Suprapubic skin (tissue), 4 donors: ENCODE measurements at regions not wholly inside any gene's neighbourhood (a gene's known extent, or its start where the extent isn't known, plus 50 kb on each side); places are given as distances from the start of the nearest gene placed in this dataset.
"Not testable (repeated sequence)": the region's sequence is repeated elsewhere in the genome, so short reads cannot be mapped to it uniquely, and the experiment has no call there.

Experiments
- DNase-seq, 2 donors: peaks; one replicate each; pipeline ENCODE4 v3.0.0-alpha.2; 2019; ENCODE audit warnings: low spot score in 2 of 2
- H3K27ac ChIP-seq: fragments of 200-600 bp; sonication (generic); one replicate; pipeline ENCODE4 v1.5.1; 2019
- H3K27me3 ChIP-seq: fragments of 200-600 bp; sonication (generic); one replicate; pipeline ENCODE4 v1.5.1; 2019
- H3K36me3 ChIP-seq: fragments of 200-600 bp; sonication (generic); one replicate; pipeline ENCODE4 v1.5.1; 2019
- H3K4me1 ChIP-seq: fragments of 200-600 bp; sonication (generic); one replicate; pipeline ENCODE4 v1.5.1; 2019
- H3K4me3 ChIP-seq: fragments of 200-600 bp; sonication (generic); one replicate; pipeline ENCODE4 v1.5.1; 2019; ENCODE audit warnings: mild to moderate bottlenecking
- H3K9me3 ChIP-seq: fragments of 200-600 bp; sonication (generic); one replicate; pipeline ENCODE4 v1.5.1; 2019
- EP300 ChIP-seq: sonication (generic); formaldehyde crosslinking; IDR thresholded peaks from one replicate; pipeline ENCODE4 v1.6.1; 2017; ENCODE audit warnings: antibody characterized with exemption
- POLR2A ChIP-seq, 2 donors: fragments of 450-650 bp; IDR thresholded peaks; one replicate each; pipeline ENCODE4 v1.6.1; 2017; ENCODE audit warnings: antibody characterized with exemption in 2 of 2, mild to moderate bottlenecking in 2 of 2, moderate library complexity in 2 of 2
- POLR2AphosphoS5 ChIP-seq, 3 donors: sonication (generic); formaldehyde crosslinking; IDR thresholded peaks; one replicate each; pipeline ENCODE4 v1.6.1; 2017; ENCODE audit warnings: antibody characterized with exemption in 3 of 3
- WGBS: methylation state at CpG from one replicate; pipeline ENCODE4 v1.1.5; 2018; 5-methylcytosine and 5-hydroxymethylcytosine counted together
- TF ChIP-seq, protein P1 (sequence below), 2 donors: fragments of 200-600 bp in 1 of 2; fragments of 450-650 bp in 1 of 2; sonication (generic) in 1 of 2; IDR thresholded peaks; one replicate each; pipeline ENCODE4 v1.5.1; 2016 to 2019; ENCODE audit warnings: antibody characterized with exemption in 2 of 2, mild to moderate bottlenecking in 1 of 2, moderate library complexity in 1 of 2

DNA sequence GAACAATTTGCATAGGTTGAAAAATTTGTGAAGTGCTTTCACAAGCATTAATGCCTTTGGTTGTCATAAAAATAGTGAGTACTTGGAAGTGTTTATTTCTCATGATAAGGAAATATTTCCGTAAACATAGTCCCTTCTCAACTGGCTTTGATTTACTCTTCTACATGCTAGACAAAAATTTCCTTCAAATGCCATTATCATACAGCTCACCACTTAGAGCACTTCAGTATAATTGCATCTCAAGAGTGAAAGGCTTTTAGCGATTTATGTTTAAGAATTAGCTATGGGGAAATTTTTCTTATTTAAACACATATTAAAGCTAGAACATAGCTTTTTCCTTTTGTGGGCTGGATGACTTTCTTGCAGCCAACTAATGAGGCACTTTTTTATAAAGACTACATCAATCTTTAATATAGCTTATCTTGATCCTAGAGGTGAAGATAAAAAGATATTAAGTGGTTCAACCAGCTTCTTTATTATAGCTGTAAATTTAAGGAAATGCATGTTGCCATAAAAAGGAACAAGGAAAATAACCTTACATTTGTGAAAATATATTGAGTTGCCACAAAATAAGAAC is 656.8 kb downstream of the SLITRK6 start:
- H3K27ac ChIP-seq = no peak overlapping the region
- H3K4me1 ChIP-seq = no peaks in the 10 kb centered on the region
- WGBS = 68% methylated on average over 2 of the region's 2 CpGs
- TF ChIP-seq POLR2AphosphoS5 (IDR thresholded peaks at IDR 0.05) = no peak
- no peak for TF ChIP-seq POLR2A (IDR thresholded peaks at IDR 0.05)
- no peak for DNase-seq
- H3K36me3 ChIP-seq = no peaks in the 10 kb centered on the region
- H3K4me3 ChIP-seq = no peak overlapping the region
- no peaks in the 10 kb centered on the region for H3K27me3 ChIP-seq
- H3K9me3 ChIP-seq = no peaks in the 10 kb centered on the region

DNA sequence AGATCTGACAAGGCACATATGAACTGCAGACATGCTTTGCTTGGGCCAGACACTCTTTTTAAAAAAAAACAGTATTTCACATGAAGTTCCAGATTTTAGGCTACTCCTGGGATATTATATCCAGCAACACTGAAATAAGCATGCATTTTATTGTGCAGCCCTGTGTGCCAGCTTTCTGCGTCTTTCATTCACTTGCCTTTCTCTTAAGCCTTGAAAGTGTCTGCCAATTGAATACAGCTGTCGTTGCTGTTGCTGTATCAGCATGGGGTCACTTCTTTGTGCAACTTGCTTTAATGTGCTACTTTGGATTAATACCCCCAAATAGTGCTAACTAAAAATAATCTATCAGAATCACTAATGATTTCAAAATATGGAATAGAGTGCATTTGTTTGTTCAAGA is 657.8 kb downstream of the SLITRK6 start:
- 69% methylated on average over 2 of the region's 2 CpGs for WGBS
- H3K4me1 ChIP-seq = no peaks in the 10 kb centered on the region
- no peaks in the 10 kb centered on the region for H3K27me3 ChIP-seq
- H3K36me3 ChIP-seq = no peaks in the 10 kb centered on the region
- DNase-seq = no peak
- H3K27ac ChIP-seq = no peak overlapping the region
- no peak overlapping the region for H3K4me3 ChIP-seq
- no peaks in the 10 kb centered on the region for H3K9me3 ChIP-seq
- TF ChIP-seq, protein P1, sequence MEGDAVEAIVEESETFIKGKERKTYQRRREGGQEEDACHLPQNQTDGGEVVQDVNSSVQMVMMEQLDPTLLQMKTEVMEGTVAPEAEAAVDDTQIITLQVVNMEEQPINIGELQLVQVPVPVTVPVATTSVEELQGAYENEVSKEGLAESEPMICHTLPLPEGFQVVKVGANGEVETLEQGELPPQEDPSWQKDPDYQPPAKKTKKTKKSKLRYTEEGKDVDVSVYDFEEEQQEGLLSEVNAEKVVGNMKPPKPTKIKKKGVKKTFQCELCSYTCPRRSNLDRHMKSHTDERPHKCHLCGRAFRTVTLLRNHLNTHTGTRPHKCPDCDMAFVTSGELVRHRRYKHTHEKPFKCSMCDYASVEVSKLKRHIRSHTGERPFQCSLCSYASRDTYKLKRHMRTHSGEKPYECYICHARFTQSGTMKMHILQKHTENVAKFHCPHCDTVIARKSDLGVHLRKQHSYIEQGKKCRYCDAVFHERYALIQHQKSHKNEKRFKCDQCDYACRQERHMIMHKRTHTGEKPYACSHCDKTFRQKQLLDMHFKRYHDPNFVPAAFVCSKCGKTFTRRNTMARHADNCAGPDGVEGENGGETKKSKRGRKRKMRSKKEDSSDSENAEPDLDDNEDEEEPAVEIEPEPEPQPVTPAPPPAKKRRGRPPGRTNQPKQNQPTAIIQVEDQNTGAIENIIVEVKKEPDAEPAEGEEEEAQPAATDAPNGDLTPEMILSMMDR (IDR thresholded peaks at IDR 0.05) = no peak
- TF ChIP-seq POLR2A (IDR thresholded peaks at IDR 0.05) = no peak
- TF ChIP-seq POLR2AphosphoS5 (IDR thresholded peaks at IDR 0.05) = no peak
- no peak for TF ChIP-seq EP300

DNA sequence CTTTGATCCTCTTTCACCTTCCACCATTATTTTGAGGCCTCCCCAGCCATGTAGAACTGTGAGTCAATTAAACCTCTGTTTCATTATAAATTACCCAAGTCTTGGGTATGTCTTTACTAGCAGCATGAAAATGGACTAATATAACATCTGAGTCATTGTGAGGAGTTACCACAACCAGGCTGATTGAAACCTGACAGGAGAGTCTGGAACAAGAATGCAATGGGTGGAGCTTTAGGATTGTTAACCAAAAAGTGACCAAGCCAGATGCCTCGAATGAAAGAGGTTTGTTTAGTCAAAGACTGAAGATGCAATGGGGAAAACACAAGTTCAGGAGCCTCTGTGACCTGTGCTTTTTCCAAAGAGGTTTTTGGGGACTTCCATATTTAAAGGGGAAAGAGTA is 659.0 kb downstream of the SLITRK6 start:
- Histone ChIP-seq H3K27me3 (no peaks in the 10 kb centered on the region), H3K9me3 (no peaks in the 10 kb centered on the region), H3K4me1 (no peaks in the 10 kb centered on the region), H3K4me3 (no peak overlapping the region), H3K36me3 (no peaks in the 10 kb centered on the region), H3K27ac (no peak overlapping the region)
- 44% methylated on average over 1 of the region's 1 CpG for WGBS
- no peak for DNase-seq
- TF ChIP-seq POLR2AphosphoS5 (IDR thresholded peaks at IDR 0.05) = no peak
- no peak for TF ChIP-seq POLR2A (IDR thresholded peaks at IDR 0.05)
- TF ChIP-seq, protein P1 (IDR thresholded peaks at IDR 0.05) = no peak
- TF ChIP-seq EP300 = no peak

- H3K36me3 ChIP-seq = no peaks in the 10 kb centered on the region
- H3K4me3 ChIP-seq = no peak overlapping the region
- no peaks in the 10 kb centered on the region for H3K9me3 ChIP-seq
- H3K27me3 ChIP-seq = no peaks in the 10 kb centered on the region
- H3K27ac ChIP-seq = no peak overlapping the region
- no peak for TF ChIP-seq POLR2A (IDR thresholded peaks at IDR 0.05)
- TF ChIP-seq, protein P1 (IDR thresholded peaks at IDR 0.05) = no peak
- TF ChIP-seq EP300 = no peak
- no peak for TF ChIP-seq POLR2AphosphoS5 (IDR thresholded peaks at IDR 0.05)
- WGBS = 27% methylated on average over 1 of the region's 1 CpG
- no peaks in the 10 kb centered on the region for H3K4me1 ChIP-seq
- no peak for DNase-seq
Measured at GRCh38 chr13:85137516-85137915, 661.7 kb downstream of the SLITRK6 start.

GRCh38 chr13:85132986-85133385 is 666.2 kb downstream of the SLITRK6 start:
- TF ChIP-seq, protein P1 (IDR thresholded peaks at IDR 0.05) = no peak
- TF ChIP-seq POLR2AphosphoS5 (IDR thresholded peaks at IDR 0.05) (no peak), POLR2A (IDR thresholded peaks at IDR 0.05) (no peak), EP300 (no peak)
- no peak for DNase-seq
- 89% methylated on average over 6 of the region's 6 CpGs for WGBS

DNA sequence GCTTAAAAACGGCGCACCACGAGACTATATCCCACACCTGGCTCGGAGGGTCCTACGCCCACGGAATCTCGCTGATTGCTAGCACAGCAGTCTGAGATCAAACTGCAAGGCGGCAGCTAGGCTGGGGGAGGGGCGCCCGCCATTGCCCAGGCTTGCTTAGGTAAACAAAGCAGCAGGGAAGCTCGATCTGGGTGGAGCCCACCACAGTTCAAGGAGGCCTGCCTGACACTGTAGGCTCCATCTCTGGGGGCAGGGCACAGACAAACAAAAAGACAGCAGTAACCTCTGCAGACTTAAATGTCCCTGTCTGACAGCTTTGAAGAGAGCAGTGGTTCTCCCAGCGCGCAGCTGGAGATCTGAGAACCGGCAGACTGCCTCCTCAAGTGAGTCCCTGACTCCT is 675.7 kb downstream of the SLITRK6 start:
- H3K27ac ChIP-seq, H3K4me1 ChIP-seq, H3K27me3 ChIP-seq, H3K4me3 ChIP-seq, H3K9me3 ChIP-seq, H3K36me3 ChIP-seq, DNase-seq: not testable (repeated sequence)
- WGBS = 91% methylated on average over 13 of the region's 14 CpGs

More at GRCh38 chr13:85132986-85133385, 666.2 kb downstream of the SLITRK6 start:
- H3K27me3 ChIP-seq = no peaks in the 10 kb centered on the region
- no peak overlapping the region for H3K4me3 ChIP-seq
- H3K4me1 ChIP-seq = no peaks in the 10 kb centered on the region
- H3K9me3 ChIP-seq = no peaks in the 10 kb centered on the region
- H3K36me3 ChIP-seq = no peaks in the 10 kb centered on the region
- no peak overlapping the region for H3K27ac ChIP-seq
